ENCODE measurements at regions not wholly inside any gene's neighbourhood (a gene's known extent, or its start where the extent isn't known, plus 50 kb on each side); places are given as distances from the start of the nearest gene placed in this dataset.

- no peak for TF ChIP-seq ZNF565 (CRISPR knock-in tag; conservative IDR thresholded peaks at IDR 0.05; ENCODE audit: low read depth)
- TF ChIP-seq GLIS3 (CRISPR knock-in tag; IDR thresholded peaks at IDR 0.05) = no peak
These were observed 279.0 kb downstream of the SOX9 start for GRCh38 chr17:72399608-72400487.
